Gastroesophageal sphincter (tissue), 3 donors: ENCODE measurements at regions not wholly inside any gene's neighbourhood (a gene's known extent, or its start where the extent isn't known, plus 50 kb on each side); places are given as distances from the start of the nearest gene placed in this dataset.

ENCODE experiments used
- EP300 ChIP-seq: sonication (generic); formaldehyde crosslinking; IDR thresholded peaks from one replicate; pipeline ENCODE4 v1.6.1; 2017; ENCODE audit warnings: antibody characterized with exemption, mild to moderate bottlenecking
- POLR2A ChIP-seq, 2 donors: fragments of 450-650 bp; IDR thresholded peaks; one replicate each; pipeline ENCODE4 v1.6.1; 2017; ENCODE audit warnings: antibody characterized with exemption in 2 of 2, mild to moderate bottlenecking in 2 of 2, moderate library complexity in 1 of 2
- POLR2AphosphoS5 ChIP-seq: sonication (generic); formaldehyde crosslinking; IDR thresholded peaks from one replicate; pipeline ENCODE4 v1.6.1; 2017; ENCODE audit warnings: antibody characterized with exemption
- TF ChIP-seq, protein P1 (sequence below), 4 experiments: fragments of 200-600 bp in 2 of 4; fragments of 450-650 bp in 2 of 4; sonication (generic) in 1 of 4; IDR thresholded peaks; one replicate each; pipeline ENCODE4 v1.5.1; 2017 to 2019; ENCODE audit warnings: antibody characterized with exemption in 4 of 4, mild to moderate bottlenecking in 2 of 4, moderate library complexity in 2 of 4

DNA sequence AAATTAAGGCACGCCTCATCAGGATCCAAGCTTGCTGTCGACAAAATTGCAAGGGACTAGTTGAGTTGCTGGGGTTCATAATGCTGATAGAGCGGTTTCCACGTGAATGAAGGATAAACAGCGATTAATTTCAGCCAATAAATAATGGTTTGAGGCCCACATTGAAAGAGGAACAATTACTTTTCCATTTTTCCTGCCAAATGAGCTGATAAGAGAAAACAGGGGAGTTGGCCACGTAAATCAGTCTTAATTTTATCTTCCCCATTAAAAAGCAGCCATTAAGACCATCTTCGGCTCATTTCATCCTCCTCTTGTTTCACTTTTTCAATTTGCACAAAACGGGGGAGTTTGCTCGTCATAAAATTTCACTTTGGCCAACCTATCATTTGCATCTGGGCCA, 235.5 kb upstream of the RRP15 start:
- TF ChIP-seq, protein P1, sequence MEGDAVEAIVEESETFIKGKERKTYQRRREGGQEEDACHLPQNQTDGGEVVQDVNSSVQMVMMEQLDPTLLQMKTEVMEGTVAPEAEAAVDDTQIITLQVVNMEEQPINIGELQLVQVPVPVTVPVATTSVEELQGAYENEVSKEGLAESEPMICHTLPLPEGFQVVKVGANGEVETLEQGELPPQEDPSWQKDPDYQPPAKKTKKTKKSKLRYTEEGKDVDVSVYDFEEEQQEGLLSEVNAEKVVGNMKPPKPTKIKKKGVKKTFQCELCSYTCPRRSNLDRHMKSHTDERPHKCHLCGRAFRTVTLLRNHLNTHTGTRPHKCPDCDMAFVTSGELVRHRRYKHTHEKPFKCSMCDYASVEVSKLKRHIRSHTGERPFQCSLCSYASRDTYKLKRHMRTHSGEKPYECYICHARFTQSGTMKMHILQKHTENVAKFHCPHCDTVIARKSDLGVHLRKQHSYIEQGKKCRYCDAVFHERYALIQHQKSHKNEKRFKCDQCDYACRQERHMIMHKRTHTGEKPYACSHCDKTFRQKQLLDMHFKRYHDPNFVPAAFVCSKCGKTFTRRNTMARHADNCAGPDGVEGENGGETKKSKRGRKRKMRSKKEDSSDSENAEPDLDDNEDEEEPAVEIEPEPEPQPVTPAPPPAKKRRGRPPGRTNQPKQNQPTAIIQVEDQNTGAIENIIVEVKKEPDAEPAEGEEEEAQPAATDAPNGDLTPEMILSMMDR (IDR thresholded peaks at IDR 0.05), result no peak
- no peak for TF ChIP-seq POLR2AphosphoS5
- no peak for TF ChIP-seq POLR2A (IDR thresholded peaks at IDR 0.05)
- no peak for TF ChIP-seq EP300
